NT2/D1 (cell line): ENCODE measurements at regions not wholly inside any gene's neighbourhood (a gene's known extent, or its start where the extent isn't known, plus 50 kb on each side); places are given as distances from the start of the nearest gene placed in this dataset.

ENCODE experiments used
- YY1 ChIP-seq: IDR thresholded peaks from 2 replicates; pipeline ENCODE4 v1.6.1; 2011; ENCODE audit not compliant: insufficient read length, insufficient read depth
- ZNF274 ChIP-seq: IDR thresholded peaks from 2 replicates; pipeline ENCODE4 v1.6.1; 2011; ENCODE audit warnings: mild to moderate bottlenecking, low read depth, low read length

DNA sequence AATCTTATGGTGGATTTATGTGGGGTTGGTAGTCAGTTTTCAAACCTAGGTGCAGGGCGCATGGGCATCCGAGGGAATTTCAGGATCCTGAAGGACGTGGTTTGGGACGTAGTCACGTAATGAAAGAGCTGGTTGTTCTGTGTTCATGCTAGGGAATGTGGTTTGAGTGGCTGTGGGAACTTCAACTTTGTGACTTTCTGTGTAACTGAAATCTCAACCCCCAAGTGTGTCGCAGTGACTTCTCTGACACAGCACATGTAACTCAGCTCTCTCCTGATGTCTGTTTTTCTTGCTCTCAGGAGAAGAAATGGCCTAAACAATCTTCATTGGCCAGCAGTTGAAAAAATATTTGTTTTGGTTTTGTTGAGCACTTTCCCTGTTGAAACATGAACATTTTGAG is 199.0 kb downstream of the PTEN start:
- TF ChIP-seq YY1, result no peak
- TF ChIP-seq ZNF274, result no peak
